NCI-H128 (cell line): ENCODE measurements at regions not wholly inside any gene's neighbourhood (a gene's known extent, or its start where the extent isn't known, plus 50 kb on each side); places are given as distances from the start of the nearest gene placed in this dataset.
"Not testable (repeated sequence)": the region's sequence is repeated elsewhere in the genome, so short reads cannot be mapped to it uniquely, and the experiment has no call there.

Experiments used
- DNase-seq: peaks from one replicate; lab custom pipeline; 2025; ENCODE audit not compliant: unreplicated experiment; lab: John Stamatoyannopoulos, UW

DNA sequence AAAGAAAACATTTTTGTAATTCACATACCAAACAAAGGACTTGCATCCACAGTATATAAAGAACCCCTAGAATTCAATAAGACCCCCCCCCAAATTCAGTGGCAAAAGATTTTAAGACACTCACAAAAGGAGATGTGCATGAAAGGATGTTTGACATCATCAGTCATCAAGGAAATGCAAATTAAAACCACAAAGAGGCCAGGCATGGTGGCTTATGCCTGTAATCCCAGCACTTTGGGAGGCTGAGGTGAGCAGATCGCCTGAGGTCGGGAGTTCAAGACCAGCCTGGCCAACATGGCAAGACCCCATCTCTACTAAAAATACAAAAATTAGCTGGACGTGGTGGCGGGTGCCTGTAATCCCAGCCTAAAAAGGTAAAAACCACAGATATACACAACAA, 61.3 kb downstream of the AIPL1 start:
- DNase-seq = not testable (repeated sequence)

DNA sequence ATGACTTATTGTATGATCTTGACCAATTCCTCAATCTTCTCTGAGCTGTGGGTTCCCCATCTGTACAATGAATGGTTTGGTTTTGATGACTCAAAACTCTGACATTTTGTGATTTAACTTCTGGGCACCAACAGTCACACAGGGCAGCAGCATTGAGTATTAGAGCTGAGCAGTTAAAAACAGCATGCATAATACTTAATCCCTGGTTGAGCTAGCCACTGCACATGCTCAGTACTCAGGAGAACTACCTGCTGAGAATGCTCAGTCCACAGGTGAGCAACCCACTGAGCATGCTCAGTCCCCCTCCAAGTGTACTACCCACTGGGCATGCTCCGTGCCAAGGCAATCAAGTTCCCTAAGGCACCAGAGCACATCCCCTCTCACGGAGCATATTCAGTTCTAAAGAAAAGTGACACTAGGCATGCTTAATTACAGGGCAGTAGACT, 68.7 kb downstream of the AIPL1 start:
- no peak for DNase-seq

GRCh38 chr17:6365200-6365943, 69.5 kb downstream of the AIPL1 start:
- DNase-seq = no peak

- no peak for DNase-seq
Observed at GRCh38 chr17:6361733-6362132, 73.2 kb downstream of the AIPL1 start.

DNA sequence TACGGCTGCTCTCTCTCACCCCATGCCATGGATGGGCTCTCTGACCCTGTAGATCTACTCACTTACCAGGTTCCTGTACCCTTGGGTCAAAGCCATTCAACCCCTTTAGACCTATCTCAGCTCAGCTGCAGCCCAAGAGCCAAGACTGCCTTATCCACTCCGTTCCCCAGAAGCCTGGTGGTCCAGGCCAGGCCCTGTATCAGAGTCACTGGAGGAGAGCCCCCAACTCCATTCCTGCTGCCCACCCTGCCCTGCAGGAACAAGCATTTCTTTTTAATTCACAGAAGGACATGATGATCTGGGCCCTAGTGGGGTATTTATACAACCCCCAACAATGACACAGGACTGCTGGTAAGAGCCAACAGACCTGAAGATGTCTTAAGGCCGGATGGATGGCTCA, 76.8 kb downstream of the AIPL1 start:
- no peak for DNase-seq

- no peak for DNase-seq
Observed at GRCh38 chr17:6356562-6356961, 78.4 kb downstream of the AIPL1 start.

DNA sequence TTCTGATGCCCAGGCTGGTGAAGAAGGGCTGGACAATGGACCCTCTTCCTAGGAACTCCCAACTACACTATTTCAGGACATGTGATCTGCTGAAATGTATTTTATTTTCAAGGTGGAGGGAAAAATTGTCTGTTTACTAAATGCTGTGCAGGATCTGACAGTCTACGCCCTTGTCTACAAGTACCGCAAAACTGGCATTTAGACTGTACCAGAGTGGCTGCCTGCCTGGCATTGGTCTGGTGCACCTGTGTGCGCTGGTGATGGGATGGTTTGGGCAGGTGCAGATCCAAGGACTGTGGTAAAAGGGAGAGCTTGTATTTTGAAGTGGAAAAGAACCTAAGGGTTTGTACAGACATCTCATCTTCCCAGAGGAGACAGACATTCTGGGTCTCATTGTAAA, 79.7 kb downstream of the AIPL1 start:
- peak; percentile 21 for DNase-seq

GRCh38 chr17:6352801-6353560, 81.9 kb downstream of the AIPL1 start:
- DNase-seq = no peak

DNA sequence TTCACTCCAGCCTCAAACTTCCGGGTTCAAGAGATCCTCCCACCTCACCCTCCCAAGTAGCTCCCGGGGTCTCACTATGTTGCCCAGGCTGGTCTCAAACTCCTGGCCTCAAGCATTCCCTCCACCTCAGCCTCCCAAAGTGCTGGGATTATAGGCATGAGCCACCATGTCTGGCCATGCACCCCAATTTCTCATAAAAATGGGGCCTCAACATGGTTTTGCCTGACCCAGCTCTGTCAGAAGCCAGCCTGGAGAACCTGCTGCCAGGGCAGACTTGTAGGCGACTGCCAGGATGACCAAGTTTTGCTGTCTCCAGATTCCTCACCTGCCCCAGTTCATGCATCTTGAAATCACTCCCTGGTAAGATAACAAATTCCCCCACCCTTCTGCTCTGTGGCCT, 82.9 kb downstream of the AIPL1 start:
- DNase-seq = no peak

- no peak for DNase-seq
Observed at GRCh38 chr17:6350806-6351205, 84.1 kb downstream of the AIPL1 start.

GRCh38 chr17:6348891-6349290, 86.0 kb downstream of the AIPL1 start:
- no peak for DNase-seq

DNA sequence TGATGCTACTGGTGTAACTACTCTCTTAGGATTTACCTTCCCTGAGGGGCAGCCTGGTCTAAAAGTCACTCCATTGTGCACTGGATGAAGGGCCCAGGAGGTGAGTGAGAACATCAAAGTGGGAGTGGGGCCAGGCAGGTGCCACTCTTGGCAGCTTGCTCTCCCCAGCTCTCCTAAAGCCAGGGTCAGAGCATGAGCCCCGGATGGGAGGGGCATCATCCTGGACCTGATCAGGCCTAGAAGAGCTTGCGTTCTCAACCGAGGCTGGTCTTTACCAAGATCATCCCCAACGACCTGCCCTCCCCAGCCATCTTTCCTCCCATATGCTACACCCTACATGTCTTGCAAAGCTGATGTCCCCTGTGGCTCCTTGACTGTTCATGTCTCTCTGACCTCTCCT, 87.1 kb downstream of the AIPL1 start:
- no peak for DNase-seq

GRCh38 chr17:6346986-6347385, 87.9 kb downstream of the AIPL1 start:
- no peak for DNase-seq

DNA sequence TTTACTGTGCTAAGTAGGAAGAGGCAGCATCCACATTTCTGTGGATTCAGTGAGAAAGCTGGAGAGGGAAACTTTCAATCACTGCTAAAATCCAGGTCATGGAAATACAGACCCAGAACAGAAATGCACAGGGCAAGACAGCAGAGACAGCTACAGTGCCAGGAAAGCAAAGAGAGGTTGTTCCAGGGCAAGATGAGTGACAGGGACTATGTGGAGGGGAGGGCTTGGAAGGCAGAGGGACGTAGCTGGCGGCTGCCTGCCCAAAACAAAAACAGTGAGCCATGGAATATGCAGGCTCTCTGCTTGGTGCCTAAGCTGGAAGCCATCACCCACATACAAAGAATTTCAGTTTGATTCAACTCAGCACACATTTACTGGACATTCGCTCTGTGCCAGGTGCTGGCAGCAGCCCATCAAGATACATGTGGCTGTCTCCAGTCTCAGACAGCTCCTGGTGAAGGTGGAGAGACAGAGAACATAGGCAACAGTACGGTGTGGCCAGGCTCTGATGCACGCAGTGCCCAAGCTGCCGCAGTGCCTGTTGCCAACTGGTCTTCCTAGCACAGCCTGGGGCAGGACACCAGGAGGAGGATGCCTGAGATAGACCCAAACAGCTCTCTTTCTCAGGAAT, 88.7 kb downstream of the AIPL1 start:
- no peak for DNase-seq

DNA sequence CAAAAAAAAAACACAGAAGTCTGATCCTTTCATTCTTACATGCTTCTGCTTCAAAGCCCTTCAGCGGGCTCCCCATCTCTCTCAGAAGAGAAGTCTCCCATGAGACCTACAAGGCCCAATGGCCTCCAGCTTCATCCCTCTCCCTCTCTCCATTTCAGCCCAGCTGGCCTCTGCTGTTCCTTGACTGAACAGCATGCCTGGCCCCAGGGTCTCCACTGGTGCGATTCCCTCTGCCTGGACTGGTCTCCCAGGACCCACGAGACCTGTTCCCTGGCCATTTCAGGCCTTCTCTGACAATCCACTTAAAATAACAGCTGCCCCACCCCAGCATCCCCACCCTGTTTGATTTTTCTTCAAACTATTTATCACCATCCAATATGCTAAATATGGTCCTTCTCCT, 91.2 kb downstream of the AIPL1 start:
- no peak for DNase-seq

- DNase-seq = no peak
Observed at GRCh38 chr17:6343191-6343590, 91.7 kb downstream of the AIPL1 start.

DNA sequence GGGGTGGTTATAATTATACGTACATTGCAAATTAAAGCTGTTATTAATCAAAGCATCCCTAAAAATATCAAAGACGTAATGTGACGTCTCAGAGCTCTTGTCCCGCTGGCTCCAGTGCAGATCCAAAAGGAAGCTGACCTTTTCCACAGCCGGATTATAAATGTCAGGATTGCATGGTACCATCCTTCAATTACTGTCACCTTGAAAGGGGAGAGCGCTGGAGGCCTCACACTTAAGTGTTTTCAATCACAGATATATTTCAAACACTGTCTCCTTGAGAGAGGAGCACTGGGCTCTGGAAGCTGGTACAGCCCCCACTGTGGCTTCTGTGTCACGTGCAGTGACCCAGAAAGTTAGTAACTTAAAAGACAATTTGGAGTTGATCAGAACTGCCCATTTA, 94.2 kb downstream of the AIPL1 start:
- no peak for DNase-seq

DNA sequence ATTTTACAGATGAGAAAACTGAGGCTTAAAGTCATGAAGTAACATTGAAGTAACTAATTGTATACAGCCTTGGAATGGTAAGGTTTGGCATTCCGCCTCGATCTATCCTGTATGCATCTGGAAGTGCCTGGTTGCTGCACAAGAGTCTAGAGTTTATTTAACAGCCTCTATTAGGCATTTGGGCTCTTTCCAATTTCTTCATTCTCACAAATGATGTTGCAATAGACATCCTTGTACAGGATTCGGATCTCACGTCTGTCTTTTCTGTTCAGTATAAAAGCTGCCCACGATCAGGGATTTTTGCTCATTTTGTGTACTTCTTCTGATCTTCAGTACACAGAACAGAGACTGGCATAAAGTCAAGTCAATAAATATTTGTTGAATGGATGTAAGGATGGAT, 100.5 kb downstream of the AIPL1 start:
- no peak for DNase-seq

DNA sequence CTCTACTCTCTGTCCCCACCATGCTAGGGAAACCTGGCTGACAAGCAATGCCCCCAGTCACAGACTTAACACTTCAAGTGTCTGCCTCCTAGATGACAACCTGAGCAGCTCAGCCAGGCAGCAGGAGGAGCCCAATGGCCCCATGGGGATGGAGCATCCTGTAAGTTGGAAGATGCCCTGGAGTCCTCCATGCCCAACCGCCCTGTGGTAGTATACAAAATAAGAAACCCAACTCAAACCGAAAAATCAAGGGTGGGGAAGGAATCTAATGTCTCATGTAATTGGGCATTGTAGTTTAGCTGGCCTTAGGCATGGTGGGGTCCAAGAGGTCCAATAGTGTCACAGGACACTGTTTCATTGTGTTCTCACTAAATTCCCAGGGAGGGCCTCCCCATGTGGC, 104.0 kb downstream of the AIPL1 start:
- no peak for DNase-seq

GRCh38 chr17:6328279-6328678, 106.6 kb downstream of the AIPL1 start:
- DNase-seq = no peak

- no peak for DNase-seq
Observed at GRCh38 chr17:6327007-6327406, 107.9 kb downstream of the AIPL1 start.

- DNase-seq = no peak
Observed at GRCh38 chr17:6326483-6326882, 108.4 kb downstream of the AIPL1 start.
